NCI-H2029 treated with DMSO at 0.1 percent for 48 hours (cell line): ENCODE measurements at regions not wholly inside any gene's neighbourhood (a gene's known extent, or its start where the extent isn't known, plus 50 kb on each side); places are given as distances from the start of the nearest gene placed in this dataset.
"Not testable (repeated sequence)": the region's sequence is repeated elsewhere in the genome, so short reads cannot be mapped to it uniquely, and the experiment has no call there.

Experiments used
- DNase-seq: peaks from one replicate; lab custom pipeline; 2025; lab: John Stamatoyannopoulos, UW

- no peak for DNase-seq
Measured at GRCh38 chr6:85079761-85080160, 315.4 kb upstream of the TBX18 start.

DNA sequence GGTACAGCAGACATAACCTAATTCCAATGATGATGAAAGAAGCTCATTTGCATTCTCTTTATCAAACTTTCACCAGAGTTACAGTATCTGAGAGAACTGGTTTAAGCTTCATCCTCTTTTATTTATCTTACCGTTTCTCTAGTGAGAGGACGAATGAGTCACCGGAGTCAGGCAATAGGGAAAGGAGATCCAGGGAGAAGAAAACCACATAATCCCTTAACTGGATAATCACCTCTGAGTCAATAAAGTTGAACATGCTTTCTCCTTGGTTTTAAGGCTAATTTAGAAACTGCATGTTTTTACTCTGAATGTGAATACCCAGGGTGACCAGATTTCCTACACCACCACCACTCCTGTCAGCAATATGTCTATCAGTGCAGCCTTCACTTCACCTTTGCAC, 313.7 kb upstream of the TBX18 start:
- no peak for DNase-seq

DNA sequence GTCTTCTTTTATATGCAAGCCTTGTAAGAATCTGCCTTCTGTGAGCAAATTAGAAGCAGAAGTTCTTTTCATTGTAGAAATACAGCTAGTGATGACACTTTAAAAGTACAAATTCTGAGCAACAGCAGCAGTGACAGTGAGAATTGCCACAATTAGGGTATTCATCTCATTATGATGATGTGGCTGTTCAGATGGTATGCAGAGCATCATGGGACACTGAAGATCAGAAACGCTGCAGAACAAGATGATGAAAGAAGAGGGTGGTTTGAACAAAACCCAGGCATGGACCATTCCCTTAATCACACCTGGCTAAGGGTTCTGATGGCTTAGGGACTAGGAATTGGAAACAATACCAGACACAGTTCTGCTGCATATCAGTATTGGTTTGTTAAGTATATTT, 312.7 kb upstream of the TBX18 start:
- no peak for DNase-seq

- not testable (repeated sequence) for DNase-seq
Measured at GRCh38 chr6:85071845-85072244, 307.4 kb upstream of the TBX18 start.

- DNase-seq = no peak
Measured at GRCh38 chr6:85069577-85069976, 305.2 kb upstream of the TBX18 start.

- no peak for DNase-seq
Measured at GRCh38 chr6:85068221-85068620, 303.8 kb upstream of the TBX18 start.

- DNase-seq = no peak
Measured at GRCh38 chr6:85066266-85066665, 301.9 kb upstream of the TBX18 start.

GRCh38 chr6:85065831-85066230, 301.4 kb upstream of the TBX18 start:
- DNase-seq = no peak

DNA sequence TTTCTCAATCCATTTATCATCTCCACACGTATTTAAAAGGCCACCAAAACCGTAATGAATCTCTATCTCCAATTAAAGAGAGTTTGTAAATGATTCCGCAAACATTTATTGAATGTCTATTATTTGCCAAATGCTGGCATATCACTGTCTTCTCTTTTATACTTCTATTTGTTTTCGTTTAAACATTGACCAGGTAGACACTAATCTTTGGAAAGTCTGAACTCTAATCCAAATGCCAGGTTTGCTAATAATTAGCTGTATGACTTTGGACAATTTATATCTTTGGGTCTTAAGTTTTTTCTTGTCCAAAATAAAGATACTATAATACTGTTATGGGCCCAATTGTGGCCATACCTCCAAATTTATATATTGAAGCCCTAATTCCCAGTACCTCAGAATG, 299.2 kb upstream of the TBX18 start:
- DNase-seq = no peak

DNA sequence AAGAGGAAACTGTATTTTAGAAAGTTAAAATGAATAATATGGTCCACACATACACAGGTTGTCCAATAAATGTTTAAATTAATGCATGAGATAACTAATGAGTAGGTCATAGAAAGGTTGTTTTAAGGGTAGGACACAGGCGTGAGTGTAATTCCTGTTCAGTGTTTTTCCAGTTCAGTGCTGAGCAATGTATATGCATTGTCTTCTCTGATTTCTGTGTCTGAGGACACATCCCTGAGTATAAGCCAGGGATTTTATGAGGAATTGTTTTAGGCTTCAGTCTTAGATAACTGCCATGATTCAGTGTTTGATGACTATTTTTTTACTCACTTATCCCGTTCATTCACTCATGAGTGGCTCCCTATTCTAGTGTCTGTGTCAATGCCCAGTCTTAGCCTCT, 298.5 kb upstream of the TBX18 start:
- DNase-seq = no peak

DNA sequence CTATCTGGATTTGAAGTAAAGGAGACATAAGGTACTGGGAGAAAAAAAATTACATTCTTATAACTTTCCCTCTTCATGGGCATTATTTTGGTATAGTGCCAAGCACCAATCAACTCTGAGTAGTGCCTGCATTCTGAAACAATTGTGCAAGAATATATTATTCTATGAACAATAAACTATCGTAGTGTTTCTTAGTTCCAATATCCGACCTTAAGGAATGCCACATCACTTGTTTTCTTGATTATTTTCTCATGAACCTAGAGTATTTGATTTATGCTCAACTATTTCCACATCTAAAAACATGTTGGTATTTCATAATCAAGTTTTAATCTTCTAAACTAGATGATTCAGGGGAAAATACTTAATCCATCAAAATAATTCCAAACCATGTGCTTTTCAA, 294.4 kb upstream of the TBX18 start:
- no peak for DNase-seq

- DNase-seq = no peak
Measured at GRCh38 chr6:85050149-85050548, 285.8 kb upstream of the TBX18 start.

DNA sequence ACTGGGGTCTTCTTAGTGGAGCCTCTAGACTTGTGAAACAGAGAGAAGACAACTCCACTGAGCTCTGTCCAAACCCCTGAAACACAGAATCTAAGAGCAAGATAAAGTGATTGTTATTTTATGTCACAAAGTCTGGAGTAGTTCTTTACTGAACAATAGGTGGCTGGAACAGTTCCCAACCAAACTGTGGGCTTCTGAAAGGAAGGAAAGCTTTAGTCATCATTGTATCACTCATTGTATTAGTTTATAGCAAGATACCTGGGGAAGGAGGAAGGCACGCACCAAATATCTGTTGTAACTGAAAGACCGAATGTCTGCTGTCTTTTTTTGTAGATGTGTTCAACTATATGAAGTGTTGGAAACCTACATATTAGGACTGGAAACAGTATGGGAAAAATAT, 284.9 kb upstream of the TBX18 start:
- DNase-seq = no peak

- no peak for DNase-seq
Measured at GRCh38 chr6:85047818-85048217, 283.4 kb upstream of the TBX18 start.

- not testable (repeated sequence) for DNase-seq
Measured at GRCh38 chr6:85045767-85046166, 281.4 kb upstream of the TBX18 start.

- no peak for DNase-seq
Measured at GRCh38 chr6:85044361-85044760, 280.0 kb upstream of the TBX18 start.

DNA sequence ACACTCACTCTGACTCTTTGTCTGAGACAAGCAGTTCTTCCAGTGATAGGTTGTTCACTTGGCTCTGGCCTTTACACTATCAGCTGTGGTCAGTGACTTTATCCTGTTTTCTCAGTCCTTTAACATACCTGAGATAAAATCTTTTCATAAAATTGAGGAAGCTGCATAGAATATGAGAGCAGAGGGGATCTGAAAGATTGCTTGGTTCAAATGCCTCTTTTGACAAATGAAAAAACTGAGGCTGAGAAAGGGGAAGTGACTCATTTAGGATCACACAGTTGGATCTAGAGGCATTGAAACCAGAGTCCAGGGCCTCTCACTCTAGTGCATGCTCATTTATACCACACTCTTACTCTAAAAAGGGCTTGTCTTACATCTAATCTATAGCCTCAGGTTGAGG, 277.0 kb upstream of the TBX18 start:
- no peak for DNase-seq

DNA sequence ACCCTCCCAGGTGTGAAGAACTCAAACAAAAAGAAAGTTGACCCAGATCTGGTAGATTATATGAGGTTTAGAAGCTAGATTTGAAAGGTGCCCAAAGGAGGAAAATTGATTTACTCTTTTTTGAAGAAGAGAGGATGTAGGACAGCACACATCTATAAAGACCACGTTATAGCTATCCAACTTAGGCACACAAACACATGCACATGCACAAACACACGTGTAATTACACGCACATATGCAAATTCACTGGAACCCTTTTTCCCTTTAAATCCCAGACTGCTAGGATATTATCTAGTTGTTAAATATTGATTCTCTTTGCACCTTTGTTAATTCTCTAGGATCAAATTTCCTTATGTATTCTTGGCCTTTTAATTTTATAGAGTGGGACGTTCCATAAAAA, 272.8 kb upstream of the TBX18 start:
- DNase-seq = no peak

- no peak for DNase-seq
Measured at GRCh38 chr6:85035766-85036165, 271.4 kb upstream of the TBX18 start.

DNA sequence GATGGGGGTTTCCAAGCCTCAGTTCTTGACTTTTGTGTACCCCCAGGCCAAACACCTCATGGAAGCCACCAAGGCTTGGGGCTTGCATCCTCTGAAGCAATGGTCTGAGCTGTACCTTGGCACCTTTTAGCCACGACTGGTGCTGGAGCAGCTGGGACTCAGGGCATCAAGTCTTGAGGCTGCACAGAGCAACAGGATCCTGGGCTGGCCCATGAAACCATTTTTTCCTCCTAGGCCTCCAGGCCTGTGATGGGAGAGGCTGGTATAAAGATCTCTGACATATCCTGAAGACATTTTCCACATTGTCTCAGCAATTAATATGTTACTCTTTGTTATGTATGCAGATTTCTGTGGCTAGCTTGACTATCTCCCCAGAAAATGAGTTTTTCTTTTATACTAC, 269.1 kb upstream of the TBX18 start:
- DNase-seq = no peak

DNA sequence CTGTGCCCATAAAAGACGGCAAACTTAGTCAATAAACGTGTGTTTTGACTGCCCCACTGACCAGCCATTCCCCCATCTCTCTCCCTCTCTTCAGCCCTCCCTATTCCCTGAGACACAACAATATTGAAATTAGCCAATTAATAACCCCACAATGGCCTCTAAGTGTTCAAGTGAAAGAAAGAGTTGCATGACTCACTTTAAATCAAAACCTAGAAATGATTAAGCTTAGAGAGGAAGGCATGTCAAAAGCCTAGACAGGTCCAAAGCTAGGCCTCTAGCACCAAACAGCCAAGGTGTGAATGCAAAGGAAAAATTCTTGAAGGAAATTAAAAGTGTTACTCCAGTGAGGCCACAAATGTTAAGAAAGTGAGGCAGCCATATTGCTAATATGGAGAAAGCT, 261.6 kb upstream of the TBX18 start:
- no peak for DNase-seq

GRCh38 chr6:85023721-85024120, 259.3 kb upstream of the TBX18 start:
- DNase-seq = no peak

- no peak for DNase-seq
Measured at GRCh38 chr6:85017352-85017751, 253.0 kb upstream of the TBX18 start.

DNA sequence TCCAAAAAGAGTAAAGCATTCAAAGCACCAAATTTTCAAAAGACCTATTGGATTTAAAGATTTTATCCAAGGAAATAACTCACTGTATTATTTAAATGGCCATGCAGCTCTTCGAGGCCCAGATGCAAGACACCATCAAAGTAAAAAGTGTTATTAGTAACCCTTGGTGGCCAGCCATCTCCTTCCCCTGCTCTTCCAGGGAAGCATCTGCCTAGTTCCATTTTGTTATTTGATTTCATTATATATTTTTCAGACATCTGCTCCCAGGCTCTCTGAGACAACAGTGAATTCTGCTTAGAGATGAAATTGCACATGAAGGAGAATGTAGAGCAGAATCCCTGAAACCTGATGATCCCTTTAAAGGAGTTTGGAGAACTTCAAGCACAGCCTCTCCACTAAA, 252.3 kb upstream of the TBX18 start:
- DNase-seq = no peak

GRCh38 chr6:85015396-85015990, 251.1 kb upstream of the TBX18 start:
- DNase-seq = no peak
